ENCODE measurements at regions not wholly inside any gene's neighbourhood (a gene's known extent, or its start where the extent isn't known, plus 50 kb on each side); places are given as distances from the start of the nearest gene placed in this dataset.

DNA sequence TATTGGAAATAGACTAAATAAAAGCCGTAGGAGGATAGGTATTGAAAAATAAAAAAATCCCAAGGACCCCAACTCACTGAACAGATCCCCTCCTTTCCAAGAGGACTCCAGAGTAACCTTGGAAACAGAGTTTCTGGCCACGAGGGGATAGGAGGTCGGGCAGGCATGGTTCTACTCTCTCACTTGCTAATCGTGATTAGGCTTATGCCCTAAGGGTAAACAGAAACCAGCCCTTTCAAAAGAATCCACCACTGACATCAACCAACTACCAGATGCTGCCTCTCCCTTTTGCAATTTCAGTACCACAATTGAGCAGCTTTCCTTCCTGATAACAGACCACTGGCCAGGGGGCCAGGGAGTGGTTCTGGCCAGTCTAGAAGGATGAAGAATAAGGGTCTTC, 477.8 kb downstream of the EIPR1 start:
- TF ChIP-seq POLR2A (IDR thresholded peaks at IDR 0.05) = no peak
- no peak for TF ChIP-seq CTCF (IDR thresholded peaks at IDR 0.05)

All from uterus (tissue), 2 donors.